Activated T-cell treated with anti-CD3 and anti-CD28 coated beads, Interleukin-2, amount 50 U/mL, for 4 hours (primary cell): ENCODE measurements at regions not wholly inside any gene's neighbourhood (a gene's known extent, or its start where the extent isn't known, plus 50 kb on each side); places are given as distances from the start of the nearest gene placed in this dataset.

Source experiments
- ATAC-seq, 2 donors: fragments of 200-7000 bp; cut with Tn5 transposase; one replicate each; pipeline ENCODE4 v1.10.0; 2021
- DNase-seq: peaks from one replicate; pipeline ENCODE4 v3.0.0-alpha.2; 2020
- H3K27me3 Mint-ChIP-seq: one replicate; pipeline ENCODE4 v1.8.0; 2021; ENCODE audit warnings: low read depth, mixed read lengths
- H3K36me3 Mint-ChIP-seq: one replicate; pipeline ENCODE4 v1.8.0; 2022; ENCODE audit warnings: mixed read lengths; ENCODE audit not compliant: insufficient read depth
- H3K4me1 Mint-ChIP-seq: one replicate; pipeline ENCODE4 v1.8.0; 2021; ENCODE audit warnings: low read depth, mixed read lengths
- H3K4me3 Mint-ChIP-seq: one replicate; pipeline ENCODE4 v1.8.0; 2021; ENCODE audit warnings: mild to moderate bottlenecking, moderate library complexity, mixed read lengths
- H3K9me3 Mint-ChIP-seq: one replicate; pipeline ENCODE4 v1.8.0; 2021; ENCODE audit warnings: mixed read lengths

DNA sequence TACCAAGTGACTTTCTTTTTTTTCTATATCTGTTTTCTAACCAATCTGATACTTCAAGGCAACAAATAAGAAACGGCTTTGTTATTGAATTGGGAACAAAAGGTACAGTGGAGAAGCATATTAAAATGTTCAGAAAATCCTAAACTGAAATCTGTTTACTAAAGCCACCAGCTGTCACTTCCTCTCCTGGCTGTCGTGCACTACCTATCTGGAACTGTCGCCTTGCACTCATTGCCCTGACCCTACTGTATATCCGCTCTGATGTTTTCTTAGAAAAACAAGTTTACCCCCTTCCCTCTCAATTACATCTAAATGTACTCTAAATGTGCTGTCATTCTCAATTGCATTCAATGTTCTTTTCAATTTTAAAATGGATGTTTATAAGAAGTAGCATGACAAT is 439.8 kb upstream of the ARRDC4 start:
- Mint-ChIP-seq H3K36me3 (no peaks in the 10 kb centered on the region), H3K4me1 (no peaks in the 10 kb centered on the region), H3K9me3 (peaks cover 3% of the 10 kb centered on the region), H3K4me3 (no peak overlapping the region), H3K27me3 (no peaks in the 10 kb centered on the region)
- no peak for ATAC-seq
- no peak for DNase-seq

- no peak for ATAC-seq
- Mint-ChIP-seq H3K27me3 (no peaks in the 10 kb centered on the region), H3K36me3 (no peaks in the 10 kb centered on the region), H3K4me1 (no peaks in the 10 kb centered on the region), H3K4me3 (no peak overlapping the region), H3K9me3 (peaks cover 4% of the 10 kb centered on the region)
- no peak for DNase-seq
Observed at GRCh38 chr15:97521381-97522285, 438.9 kb upstream of the ARRDC4 start.

GRCh38 chr15:97522347-97522746 is 438.2 kb upstream of the ARRDC4 start:
- Mint-ChIP-seq H3K27me3 (no peaks in the 10 kb centered on the region), H3K4me3 (no peak overlapping the region), H3K36me3 (no peaks in the 10 kb centered on the region), H3K4me1 (no peaks in the 10 kb centered on the region), H3K9me3 (peaks cover 9% of the 10 kb centered on the region)
- ATAC-seq = no peak
- DNase-seq = no peak

DNA sequence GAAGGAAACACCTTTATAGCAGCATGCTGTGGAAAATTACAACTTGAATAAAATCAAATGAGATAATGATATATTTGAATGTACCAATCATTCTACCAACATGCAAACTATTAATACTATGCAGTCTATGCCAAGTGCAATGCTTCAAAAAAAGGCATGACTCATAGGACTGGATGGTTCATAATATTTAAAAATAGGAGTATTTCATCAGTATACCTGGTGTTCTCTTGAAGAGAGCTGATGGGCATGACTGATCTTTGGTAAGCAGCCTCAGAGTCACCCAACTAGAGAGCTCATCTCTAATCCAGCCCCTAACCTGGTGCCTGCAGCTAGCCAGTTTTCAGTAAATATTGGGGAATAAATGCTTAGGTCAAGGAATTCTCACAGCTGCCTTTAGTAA is 434.7 kb upstream of the ARRDC4 start:
- DNase-seq (no peak), ATAC-seq (no peak)
- Mint-ChIP-seq H3K4me3 (no peak overlapping the region), H3K9me3 (peaks cover 13% of the 10 kb centered on the region), H3K27me3 (no peaks in the 10 kb centered on the region), H3K36me3 (no peaks in the 10 kb centered on the region), H3K4me1 (no peaks in the 10 kb centered on the region)

GRCh38 chr15:97528238-97528637 is 432.3 kb upstream of the ARRDC4 start:
- no peak for ATAC-seq
- no peaks in the 10 kb centered on the region for H3K36me3 Mint-ChIP-seq
- H3K4me3 Mint-ChIP-seq = no peak overlapping the region
- no peaks in the 10 kb centered on the region for H3K27me3 Mint-ChIP-seq
- DNase-seq = no peak
- H3K4me1 Mint-ChIP-seq = no peaks in the 10 kb centered on the region
- peaks cover 17% of the 10 kb centered on the region for H3K9me3 Mint-ChIP-seq

- Mint-ChIP-seq H3K9me3 (peaks cover 38% of the 10 kb centered on the region), H3K4me3 (no peak overlapping the region), H3K4me1 (no peaks in the 10 kb centered on the region), H3K36me3 (no peaks in the 10 kb centered on the region), H3K27me3 (no peaks in the 10 kb centered on the region)
- ATAC-seq (no peak), DNase-seq (no peak)
Observed at GRCh38 chr15:97545799-97546198, 414.7 kb upstream of the ARRDC4 start.

- DNase-seq (no peak), ATAC-seq (no peak)
- Mint-ChIP-seq H3K27me3 (no peaks in the 10 kb centered on the region), H3K36me3 (no peaks in the 10 kb centered on the region), H3K4me1 (no peaks in the 10 kb centered on the region), H3K4me3 (no peak overlapping the region), H3K9me3 (peaks cover 44% of the 10 kb centered on the region)
Observed at GRCh38 chr15:97547381-97547780, 413.1 kb upstream of the ARRDC4 start.

GRCh38 chr15:97561529-97561928 is 399.0 kb upstream of the ARRDC4 start:
- DNase-seq (no peak), ATAC-seq (no peak)
- Mint-ChIP-seq H3K27me3 (no peaks in the 10 kb centered on the region), H3K4me1 (no peaks in the 10 kb centered on the region), H3K36me3 (no peaks in the 10 kb centered on the region), H3K4me3 (no peak overlapping the region), H3K9me3 (peaks cover 13% of the 10 kb centered on the region)

- Mint-ChIP-seq H3K9me3 (peaks cover 17% of the 10 kb centered on the region), H3K4me1 (no peaks in the 10 kb centered on the region), H3K27me3 (no peaks in the 10 kb centered on the region), H3K4me3 (no peak overlapping the region), H3K36me3 (no peaks in the 10 kb centered on the region)
- no peak for DNase-seq
- no peak for ATAC-seq
Observed at GRCh38 chr15:97563516-97563915, 397.0 kb upstream of the ARRDC4 start.

DNA sequence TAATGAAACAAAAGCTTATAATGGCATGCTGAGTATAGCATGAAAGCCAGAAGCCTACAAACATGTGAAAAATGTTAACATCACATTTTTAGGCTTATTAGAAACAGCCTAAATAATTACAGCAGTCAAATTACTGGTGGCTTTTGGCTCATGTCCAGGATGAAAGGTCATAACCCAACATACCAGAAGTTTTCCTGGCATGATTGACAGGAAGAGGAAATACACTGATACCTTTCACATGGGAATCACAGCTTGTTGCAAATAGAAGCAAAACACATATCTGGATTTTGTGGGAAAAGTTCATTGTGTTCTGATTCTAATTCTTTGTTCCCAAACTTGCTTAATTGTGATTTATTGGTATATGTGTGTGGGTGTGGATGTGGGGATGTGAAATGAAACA is 393.5 kb upstream of the ARRDC4 start:
- DNase-seq = no peak
- no peaks in the 10 kb centered on the region for H3K4me1 Mint-ChIP-seq
- H3K9me3 Mint-ChIP-seq = peaks cover 9% of the 10 kb centered on the region
- no peaks in the 10 kb centered on the region for H3K36me3 Mint-ChIP-seq
- H3K27me3 Mint-ChIP-seq = no peaks in the 10 kb centered on the region
- no peak for ATAC-seq
- no peak overlapping the region for H3K4me3 Mint-ChIP-seq

GRCh38 chr15:97567411-97567810 is 393.1 kb upstream of the ARRDC4 start:
- Mint-ChIP-seq H3K4me1 (no peaks in the 10 kb centered on the region), H3K27me3 (no peaks in the 10 kb centered on the region), H3K36me3 (no peaks in the 10 kb centered on the region), H3K9me3 (peaks cover 9% of the 10 kb centered on the region), H3K4me3 (no peak overlapping the region)
- DNase-seq = no peak
- ATAC-seq = no peak

DNA sequence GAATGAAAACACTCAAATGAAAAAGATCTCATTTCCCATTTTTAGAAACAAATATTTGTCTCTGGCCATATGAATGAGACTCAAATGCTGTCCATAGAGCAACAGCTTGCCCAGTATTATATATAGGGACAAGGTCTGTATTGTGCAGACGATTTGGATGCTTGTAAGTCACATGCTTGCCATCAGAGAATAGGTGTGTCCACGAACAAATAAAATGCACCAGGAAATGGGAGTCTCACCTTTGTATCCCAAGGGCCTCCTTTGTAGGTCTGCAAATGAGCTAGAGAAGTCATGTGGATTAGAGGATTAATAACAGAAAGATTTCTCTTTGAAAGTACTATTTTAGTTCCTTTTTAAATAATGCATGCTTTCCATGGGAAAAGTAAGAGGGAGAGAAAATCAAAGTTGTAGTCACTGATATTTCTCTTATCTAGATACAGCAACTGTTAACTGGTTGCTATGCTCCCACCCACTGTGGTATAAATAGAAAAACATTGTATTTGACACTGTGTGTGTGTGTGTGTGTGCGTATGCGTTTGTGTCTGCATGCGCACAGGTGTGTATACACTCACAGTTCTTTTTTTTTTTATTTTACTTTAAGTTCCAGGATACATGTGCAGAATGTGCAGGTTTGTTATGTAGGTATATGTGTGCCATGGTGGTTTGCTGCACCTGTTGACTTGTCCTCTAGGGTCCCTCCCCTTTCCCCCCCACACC is 383.4 kb upstream of the ARRDC4 start:
- Mint-ChIP-seq H3K4me1 (no peaks in the 10 kb centered on the region), H3K4me3 (no peak overlapping the region), H3K27me3 (no peaks in the 10 kb centered on the region), H3K9me3 (peaks cover 6% of the 10 kb centered on the region), H3K36me3 (no peaks in the 10 kb centered on the region)
- no peak for DNase-seq
- ATAC-seq = no peak

GRCh38 chr15:97585408-97585807 is 375.1 kb upstream of the ARRDC4 start:
- Mint-ChIP-seq H3K4me3 (no peak overlapping the region), H3K9me3 (peaks cover 11% of the 10 kb centered on the region), H3K4me1 (no peaks in the 10 kb centered on the region), H3K36me3 (no peaks in the 10 kb centered on the region), H3K27me3 (no peaks in the 10 kb centered on the region)
- no peak for DNase-seq
- ATAC-seq = no peak

DNA sequence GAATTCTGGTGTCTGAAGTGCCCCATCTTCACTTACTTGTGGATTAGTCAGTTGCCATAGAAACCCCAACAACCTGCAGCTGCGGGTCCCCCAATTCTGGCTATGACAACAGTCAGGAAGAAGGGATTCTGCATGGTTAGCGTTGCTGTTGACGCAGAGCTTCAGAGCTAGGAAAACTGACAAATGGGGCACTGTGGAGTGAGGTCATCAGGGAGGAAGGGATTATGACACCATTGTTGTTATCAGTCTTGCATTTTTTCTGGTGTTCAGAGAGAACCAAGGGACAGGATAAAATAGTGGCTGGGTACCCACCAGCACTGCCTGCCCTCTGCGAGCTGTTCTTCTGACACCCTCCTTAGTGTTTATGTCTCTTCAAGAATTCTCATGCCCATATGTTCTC is 367.7 kb upstream of the ARRDC4 start:
- ATAC-seq = no peak
- no peaks in the 10 kb centered on the region for H3K9me3 Mint-ChIP-seq
- H3K27me3 Mint-ChIP-seq = no peaks in the 10 kb centered on the region

GRCh38 chr15:97597801-97598200 is 362.7 kb upstream of the ARRDC4 start:
- DNase-seq (no peak), ATAC-seq (no peak)
- Mint-ChIP-seq H3K4me1 (no peaks in the 10 kb centered on the region), H3K27me3 (no peaks in the 10 kb centered on the region), H3K36me3 (no peaks in the 10 kb centered on the region), H3K4me3 (no peak overlapping the region), H3K9me3 (no peaks in the 10 kb centered on the region)

More for the DNA sequence above, 367.7 kb upstream of the ARRDC4 start:
- DNase-seq = no peak
- no peaks in the 10 kb centered on the region for H3K36me3 Mint-ChIP-seq
- no peaks in the 10 kb centered on the region for H3K4me1 Mint-ChIP-seq
- H3K4me3 Mint-ChIP-seq = no peak overlapping the region
